DOHH2 (cell line): ENCODE measurements at regions not wholly inside any gene's neighbourhood (a gene's known extent, or its start where the extent isn't known, plus 50 kb on each side); places are given as distances from the start of the nearest gene placed in this dataset.

ENCODE experiments used
- CTCF ChIP-seq: fragments of 200-600 bp; sonication (generic); IDR thresholded peaks from one replicate; pipeline ENCODE4 v1.5.1; 2014; ENCODE audit warnings: antibody characterized with exemption, mild to moderate bottlenecking, low read depth, low read length; ENCODE audit not compliant: poor library complexity, severe bottlenecking
- EZH2phosphoT487 ChIP-seq: fragments of 200-600 bp; sonication (generic); IDR thresholded peaks from 2 replicates; pipeline ENCODE4 v1.6.1; 2017; ENCODE audit warnings: borderline replicate concordance, mild to moderate bottlenecking, antibody characterized with exemption, low read length, moderate library complexity, mixed read lengths

DNA sequence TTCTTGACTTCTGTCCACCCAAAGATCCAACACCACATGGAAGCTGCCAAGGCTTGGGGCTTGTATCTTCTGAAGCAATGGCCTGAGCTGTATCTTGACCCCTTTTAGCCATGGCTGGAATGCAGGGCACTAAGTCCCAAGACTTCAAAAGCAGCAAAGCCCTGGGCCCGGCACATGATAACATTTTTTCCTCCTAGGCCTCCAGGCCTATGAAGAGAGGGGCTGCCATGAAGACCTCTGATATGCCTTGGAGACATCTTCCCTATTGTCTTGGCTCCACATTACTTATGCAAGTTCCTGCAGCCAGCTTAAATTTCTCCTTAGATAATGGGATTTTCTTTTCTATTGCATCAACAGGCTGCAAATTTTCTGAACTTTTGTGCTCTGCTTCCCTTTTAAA lies 1252.6 kb upstream of the CITED2 start:
- no peak for TF ChIP-seq CTCF
- no peak for TF ChIP-seq EZH2phosphoT487
